ENCODE measurements at regions not wholly inside any gene's neighbourhood (a gene's known extent, or its start where the extent isn't known, plus 50 kb on each side); places are given as distances from the start of the nearest gene placed in this dataset.

DNA sequence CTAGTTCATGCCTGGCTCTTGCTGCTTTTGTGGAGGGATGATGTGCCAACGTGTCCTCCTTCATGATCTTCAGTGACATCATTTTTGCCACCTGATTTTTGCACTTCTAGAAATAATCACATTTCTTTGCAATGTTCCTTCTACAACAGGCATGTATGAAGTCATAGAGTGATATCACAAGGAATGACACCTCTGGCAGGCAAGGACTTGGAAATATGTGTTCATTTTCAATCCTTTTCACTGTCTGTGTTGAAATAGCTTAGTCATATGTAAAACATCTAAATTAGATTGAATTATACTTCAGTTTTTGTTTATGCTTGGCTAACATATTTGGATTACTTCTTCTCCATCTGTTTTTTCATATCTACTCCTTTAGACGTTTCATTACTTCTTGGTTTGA, 221.2 kb upstream of the STK26 start:
- H3K27ac ChIP-seq (ENCODE audit: low read length): no peak overlapping the region
- no peaks in the 10 kb centered on the region for H3K36me3 ChIP-seq (ENCODE audit: low read depth, low read length)
- H3F3A ChIP-seq (ENCODE audit: low read length, unreplicated experiment): no peaks in the 10 kb centered on the region
- TF ChIP-seq EZH2 (IDR thresholded peaks at IDR 0.05; ENCODE audit: low read length, unreplicated experiment): no peak
- no peak for TF ChIP-seq EZH2phosphoT487 (IDR thresholded peaks at IDR 0.05; ENCODE audit: borderline replicate concordance, low read length)
- H4K20me1 ChIP-seq (ENCODE audit: low read length): no peaks in the 10 kb centered on the region
- no peaks in the 10 kb centered on the region for H3K79me2 ChIP-seq (ENCODE audit: low read length)
- no TSS peak for BruUV-seq (replicated peaks)
- no peak for DNase-seq
- ATAC-seq: no peak
- intact Hi-C loops (cut with micrococcal nuclease): loop anchor here (2.0 kb wide), 1 partner anchor 39 kb away; no protein-coding TSS in a partner anchor
- no peaks in the 10 kb centered on the region for H3K9me3 ChIP-seq (ENCODE audit: low read length)
- H3K9ac ChIP-seq (ENCODE audit: low read length): no peak overlapping the region
- no peaks in the 10 kb centered on the region for H3K4me1 ChIP-seq (ENCODE audit: insufficient read depth, low read length)
- ChIA-PET POLR2A (ENCODE audit: unreplicated experiment) (no interaction called here), CTCF (no interaction called here)
- H3K27me3 ChIP-seq (ENCODE audit: low read length): no peaks in the 10 kb centered on the region
- H3K4me3 ChIP-seq (ENCODE audit: low read length): no peak overlapping the region
- H2AFZ ChIP-seq (ENCODE audit: low read length): no peak overlapping the region
- no peaks in the 10 kb centered on the region for H3K9me2 ChIP-seq (replicated peaks; ENCODE audit: low read length)
- no peak overlapping the region for H3K4me2 ChIP-seq (ENCODE audit: low read length)

DNA sequence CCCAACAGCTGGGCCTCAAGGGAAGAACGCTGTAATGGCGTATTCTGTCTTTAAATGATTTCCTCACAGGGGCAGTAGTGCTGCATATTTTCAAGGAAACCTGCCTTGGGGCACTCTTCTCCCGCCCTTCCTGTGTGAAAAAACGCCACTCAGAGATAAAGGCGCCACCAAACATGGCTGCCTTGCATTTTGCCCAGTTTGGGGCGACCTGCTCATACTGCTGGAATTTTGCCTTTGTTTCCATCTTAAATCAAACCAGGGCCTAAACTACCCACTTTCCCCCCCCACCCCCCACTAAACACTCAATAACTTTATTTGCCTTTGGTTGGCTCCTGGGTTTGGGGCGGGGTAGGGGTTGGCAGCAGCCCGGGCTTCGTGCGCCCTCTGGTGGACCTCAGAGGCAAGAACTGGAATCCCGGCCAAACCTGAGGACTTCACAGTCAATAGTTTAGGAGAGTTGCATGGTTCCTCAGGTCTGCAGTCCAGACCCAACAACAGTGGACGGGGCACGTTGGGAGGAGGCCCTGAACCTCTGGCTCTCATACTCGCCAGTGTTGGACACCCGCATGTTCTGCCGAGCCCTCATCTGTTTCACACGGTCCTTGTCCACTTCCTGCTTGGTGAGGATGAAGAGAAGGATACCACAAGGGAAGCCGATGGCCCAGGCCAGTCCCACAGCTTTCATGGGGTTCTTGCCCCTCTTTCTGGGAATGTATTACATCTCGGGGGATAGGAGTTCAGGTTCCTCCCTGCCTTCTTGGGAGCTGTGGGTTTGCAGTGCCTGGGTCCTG, 220.1 kb upstream of the STK26 start:
- Histone ChIP-seq H3F3A (ENCODE audit: low read length, unreplicated experiment) (no peaks in the 10 kb centered on the region), H3K79me2 (ENCODE audit: low read length) (no peaks in the 10 kb centered on the region), H3K9me3 (ENCODE audit: low read length) (no peaks in the 10 kb centered on the region), H3K9me2 (replicated peaks; ENCODE audit: low read length) (no peaks in the 10 kb centered on the region), H3K36me3 (ENCODE audit: low read depth, low read length) (no peaks in the 10 kb centered on the region), H2AFZ (ENCODE audit: low read length) (peak overlapping the region; percentile 81), H3K27ac (ENCODE audit: low read length) (no peak overlapping the region), H4K20me1 (ENCODE audit: low read length) (no peaks in the 10 kb centered on the region), H3K4me1 (ENCODE audit: insufficient read depth, low read length) (no peaks in the 10 kb centered on the region), H3K9ac (ENCODE audit: low read length) (peak overlapping the region; percentile 42; the same call in 1 of the 2 replicates), H3K27me3 (ENCODE audit: low read length) (no peaks in the 10 kb centered on the region), H3K4me2 (ENCODE audit: low read length) (peak overlapping the region; percentile 52), H3K4me3 (ENCODE audit: low read length) (peak overlapping the region; percentile 50)
- intact Hi-C loops (cut with micrococcal nuclease): loop anchor here (1.0 to 2.0 kb wide), 3 partner anchors 13 to 50 kb away; no protein-coding TSS in a partner anchor
- no TSS peak for BruUV-seq (replicated peaks)
- ChIA-PET CTCF (interaction anchor here (0.6 kb wide), 1 partner anchor 904 kb away, joined by 4 read pairs; no protein-coding TSS in a partner anchor), POLR2A (ENCODE audit: unreplicated experiment) (no interaction called here)
- no peak for TF ChIP-seq EZH2 (IDR thresholded peaks at IDR 0.05; ENCODE audit: low read length, unreplicated experiment)
- TF ChIP-seq EZH2phosphoT487 (IDR thresholded peaks at IDR 0.05; ENCODE audit: borderline replicate concordance, low read length): no peak
- TF ChIP-seq, protein P1, sequence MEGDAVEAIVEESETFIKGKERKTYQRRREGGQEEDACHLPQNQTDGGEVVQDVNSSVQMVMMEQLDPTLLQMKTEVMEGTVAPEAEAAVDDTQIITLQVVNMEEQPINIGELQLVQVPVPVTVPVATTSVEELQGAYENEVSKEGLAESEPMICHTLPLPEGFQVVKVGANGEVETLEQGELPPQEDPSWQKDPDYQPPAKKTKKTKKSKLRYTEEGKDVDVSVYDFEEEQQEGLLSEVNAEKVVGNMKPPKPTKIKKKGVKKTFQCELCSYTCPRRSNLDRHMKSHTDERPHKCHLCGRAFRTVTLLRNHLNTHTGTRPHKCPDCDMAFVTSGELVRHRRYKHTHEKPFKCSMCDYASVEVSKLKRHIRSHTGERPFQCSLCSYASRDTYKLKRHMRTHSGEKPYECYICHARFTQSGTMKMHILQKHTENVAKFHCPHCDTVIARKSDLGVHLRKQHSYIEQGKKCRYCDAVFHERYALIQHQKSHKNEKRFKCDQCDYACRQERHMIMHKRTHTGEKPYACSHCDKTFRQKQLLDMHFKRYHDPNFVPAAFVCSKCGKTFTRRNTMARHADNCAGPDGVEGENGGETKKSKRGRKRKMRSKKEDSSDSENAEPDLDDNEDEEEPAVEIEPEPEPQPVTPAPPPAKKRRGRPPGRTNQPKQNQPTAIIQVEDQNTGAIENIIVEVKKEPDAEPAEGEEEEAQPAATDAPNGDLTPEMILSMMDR (conservative IDR thresholded peaks at IDR 0.05; ENCODE audit: low read depth, low read length): peak; percentile 83
- ATAC-seq (peak; percentile 95), DNase-seq (peak; percentile 63)

DNA sequence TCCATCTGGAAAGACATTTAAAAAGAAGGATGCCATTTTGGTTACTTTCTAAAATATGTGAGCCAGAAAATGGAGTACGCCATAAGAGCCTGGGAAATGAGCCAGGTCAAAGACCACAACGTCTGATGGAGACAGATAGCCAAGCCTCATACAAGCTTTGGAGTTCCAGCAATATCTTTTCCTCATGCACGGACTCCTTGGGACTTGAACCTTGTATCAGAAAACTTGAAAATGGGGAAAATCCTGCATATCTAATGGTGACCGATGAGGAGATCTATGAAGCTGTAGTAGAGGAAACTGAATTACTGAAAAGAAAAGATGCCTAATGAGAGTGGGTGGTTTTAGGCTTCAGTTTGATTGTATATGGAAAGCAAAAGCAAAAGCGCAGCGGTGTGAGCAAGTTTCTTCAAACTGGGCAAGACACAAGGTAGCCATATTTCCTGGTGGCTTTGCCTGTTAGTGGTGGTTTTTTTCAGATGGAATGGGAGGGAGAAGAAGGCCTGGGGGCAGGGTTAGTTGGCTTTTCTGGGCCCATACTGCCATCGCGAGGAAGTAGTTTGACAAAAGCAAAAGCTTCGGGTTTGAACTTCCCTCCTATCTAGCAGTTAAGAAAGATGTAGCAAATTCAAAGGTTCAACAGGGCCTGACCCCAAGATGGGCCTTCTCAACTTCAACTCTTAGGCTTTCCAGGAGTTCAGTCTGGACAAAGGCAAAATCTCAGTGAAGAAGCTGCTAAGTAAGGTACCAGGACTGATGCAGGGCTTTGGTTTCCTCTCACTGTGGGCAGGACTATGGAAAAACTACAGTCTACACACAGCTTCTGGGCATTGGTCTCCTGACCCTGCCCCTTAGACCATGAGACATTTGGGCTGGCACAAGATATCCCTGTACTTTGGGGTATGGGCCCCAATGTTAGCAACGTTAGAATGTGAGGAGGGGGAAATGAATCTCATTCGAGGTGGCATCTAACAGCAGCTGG, 210.0 kb upstream of the STK26 start:
- H2AFZ ChIP-seq (ENCODE audit: low read length): no peak overlapping the region
- peaks cover 5% of the 10 kb centered on the region; the same call in 1 of the 2 replicates for H3K4me1 ChIP-seq (ENCODE audit: insufficient read depth, low read length)
- no peak overlapping the region for H3K4me2 ChIP-seq (ENCODE audit: low read length)
- H3F3A ChIP-seq (ENCODE audit: low read length, unreplicated experiment): no peaks in the 10 kb centered on the region
- intact Hi-C loops (cut with micrococcal nuclease): no loop called here
- no peak overlapping the region for H3K27ac ChIP-seq (ENCODE audit: low read length)
- no peaks in the 10 kb centered on the region for H3K36me3 ChIP-seq (ENCODE audit: low read depth, low read length)
- ATAC-seq (no peak), DNase-seq (peak; percentile 21)
- no peaks in the 10 kb centered on the region for H3K27me3 ChIP-seq (ENCODE audit: low read length)
- no peaks in the 10 kb centered on the region for H4K20me1 ChIP-seq (ENCODE audit: low read length)
- H3K4me3 ChIP-seq (ENCODE audit: low read length): no peak overlapping the region
- POLR2A ChIA-PET (ENCODE audit: unreplicated experiment): no interaction called here
- BruUV-seq (replicated peaks): no TSS peak
- CTCF ChIA-PET: interaction anchor here (0.6 kb wide), 1 partner anchor 14 kb away, joined by 3 read pairs; no protein-coding TSS in a partner anchor
- no peaks in the 10 kb centered on the region for H3K9me3 ChIP-seq (ENCODE audit: low read length)
- TF ChIP-seq, protein P1 (conservative IDR thresholded peaks at IDR 0.05; ENCODE audit: low read depth, low read length): 0 out of 2 replicates have a peak, but pooled peaks have one; percentile 10
- no peak for TF ChIP-seq EZH2 (IDR thresholded peaks at IDR 0.05; ENCODE audit: low read length, unreplicated experiment)
- no peak for TF ChIP-seq EZH2phosphoT487 (IDR thresholded peaks at IDR 0.05; ENCODE audit: borderline replicate concordance, low read length)
- no peak overlapping the region for H3K9ac ChIP-seq (ENCODE audit: low read length)
- H3K79me2 ChIP-seq (ENCODE audit: low read length): no peaks in the 10 kb centered on the region
- H3K9me2 ChIP-seq (replicated peaks; ENCODE audit: low read length): no peaks in the 10 kb centered on the region
